Upper lobe of left lung (tissue), 4 donors: ENCODE measurements at regions not wholly inside any gene's neighbourhood (a gene's known extent, or its start where the extent isn't known, plus 50 kb on each side); places are given as distances from the start of the nearest gene placed in this dataset.

Source experiments
- CTCF ChIP-seq, 6 experiments: fragments of 450-650 bp in 4 of 6; fragments of 200-600 bp in 2 of 6; sonication (generic) in 2 of 6; IDR thresholded peaks; one replicate each; pipeline ENCODE4 v1.5.1; 2016 to 2019; ENCODE audit warnings: antibody characterized with exemption in 6 of 6
- EP300 ChIP-seq, 4 donors: sonication (generic); formaldehyde crosslinking; IDR thresholded peaks; one replicate each; pipeline ENCODE4 v1.5.1; 2017; ENCODE audit warnings: antibody characterized with exemption in 4 of 4, control low read depth in 2 of 4
- POLR2A ChIP-seq, 4 donors: fragments of 450-650 bp; IDR thresholded peaks; one replicate each; pipeline ENCODE4 v1.5.1; 2016 to 2017; ENCODE audit warnings: antibody characterized with exemption in 4 of 4, mild to moderate bottlenecking in 2 of 4
- POLR2AphosphoS5 ChIP-seq, 2 donors: sonication (generic); formaldehyde crosslinking; IDR thresholded peaks; one replicate each; pipeline ENCODE4 v1.5.1; 2017; ENCODE audit warnings: antibody characterized with exemption in 2 of 2

GRCh38 chr3:117710501-117710900 is 1000.9 kb downstream of the TUSC7 start:
- no peak for TF ChIP-seq POLR2A (IDR thresholded peaks at IDR 0.05)
- TF ChIP-seq POLR2AphosphoS5 (IDR thresholded peaks at IDR 0.05): no peak
- TF ChIP-seq CTCF (IDR thresholded peaks at IDR 0.05): no peak
- no peak for TF ChIP-seq EP300 (IDR thresholded peaks at IDR 0.05)
